SK-N-SH (cell line): ENCODE measurements at regions not wholly inside any gene's neighbourhood (a gene's known extent, or its start where the extent isn't known, plus 50 kb on each side); places are given as distances from the start of the nearest gene placed in this dataset.

Source experiments
- CTCF ChIA-PET: fragments of 300-600, 350-600 bp; formaldehyde crosslinking; extraction: SDS; loops from one replicate; lab custom pipeline; 2021; lab: Yijun Ruan, JAX
- POLR2A ChIA-PET: fragments of 350-600 bp; sonication (Branson Sonifier 250); formaldehyde crosslinking; extraction: SDS; loops from one replicate; lab custom pipeline; 2020; ENCODE audit warnings: antibody characterized with exemption, inconsistent platforms; lab: Yijun Ruan, JAX
- DNase-seq: peaks from one replicate; pipeline ENCODE4 v3.0.0; 2012
- H2AFZ ChIP-seq: fragments of 200-600 bp; sonication (generic); 2 replicates; pipeline ENCODE4 v1.8.1; 2016; ENCODE audit warnings: antibody characterized with exemption, mild to moderate bottlenecking, low read depth
- H3F3A ChIP-seq: fragments of 200-600 bp; sonication (generic); replicated peaks from 2 replicates; pipeline ENCODE3; 2016; ENCODE audit warnings: antibody characterized with exemption, mild to moderate bottlenecking; ENCODE audit not compliant: insufficient read depth
- H3K27ac ChIP-seq, 2 experiments: fragments of 200-500 bp in 1 of 2; fragments of 200-600 bp in 1 of 2; sonication (Bioruptor generic) in 1 of 2; sonication (generic), shearing (Covaris generic) in 1 of 2; 2 replicates each; pipeline versions ENCODE4 v1.5.1 to v1.6.1; 2014 to 2016; ENCODE audit warnings: low read depth in 2 of 2, inconsistent platforms in 1 of 2, low read length in 1 of 2, mild to moderate bottlenecking in 1 of 2, mixed read lengths in 1 of 2
- H3K27me3 ChIP-seq: fragments of 200-600 bp; sonication (generic), shearing (Covaris generic); 2 replicates; pipeline ENCODE4 v1.6.1; 2016; ENCODE audit warnings: mixed run types; ENCODE audit not compliant: insufficient read depth
- H3K36me3 ChIP-seq, 2 experiments: fragments of 200-500 bp in 1 of 2; fragments of 200-600 bp in 1 of 2; sonication (Bioruptor generic) in 1 of 2; sonication (generic) in 1 of 2; replicated peaks in 1 of 2; 2 replicates each; pipeline versions ENCODE3 to v1.5.1; 2014 to 2016; ENCODE audit warnings: low read length in 1 of 2, mild to moderate bottlenecking in 1 of 2; ENCODE audit not compliant: insufficient read depth in 2 of 2, control insufficient read depth in 1 of 2
- H3K4me1 ChIP-seq, 2 experiments: fragments of 200-500 bp in 1 of 2; fragments of 200-600 bp in 1 of 2; sonication (Bioruptor generic) in 1 of 2; sonication (generic), shearing (Covaris generic) in 1 of 2; 2 replicates each; pipeline versions ENCODE4 v1.5.1 to v1.6.1; 2014 to 2016; ENCODE audit warnings: low read depth in 1 of 2, low read length in 1 of 2, mixed run types in 1 of 2; ENCODE audit not compliant: insufficient read depth in 2 of 2, control insufficient read depth in 1 of 2
- H3K4me2 ChIP-seq: fragments of 200-600 bp; sonication (generic), shearing (Covaris generic); 2 replicates; pipeline ENCODE4 v1.6.1; 2017; ENCODE audit warnings: mixed run types
- H3K4me3 ChIP-seq, 2 experiments: fragments of 200-500 bp in 1 of 2; fragments of 200-600 bp in 1 of 2; sonication (Bioruptor generic) in 1 of 2; sonication (generic), shearing (Covaris generic) in 1 of 2; 2 replicates each; pipeline versions ENCODE4 v1.5.1 to v1.8.1; 2014 to 2016; ENCODE audit warnings: low read depth in 2 of 2, inconsistent platforms in 1 of 2, low read length in 1 of 2, mild to moderate bottlenecking in 1 of 2, mixed read lengths in 1 of 2, moderate library complexity in 1 of 2
- H3K79me2 ChIP-seq: fragments of 200-600 bp; sonication (generic); 2 replicates; pipeline ENCODE4 v1.8.1; 2017; ENCODE audit warnings: mild to moderate bottlenecking; ENCODE audit not compliant: insufficient read depth
- H3K9ac ChIP-seq: fragments of 200-600 bp; sonication (generic); 2 replicates; pipeline ENCODE4 v1.6.1; 2017; ENCODE audit warnings: mixed run types
- H3K9me2 ChIP-seq: fragments of 200-600 bp; sonication (generic); 2 replicates; pipeline ENCODE4 v1.6.1; 2017; ENCODE audit warnings: mixed run types
- H3K9me3 ChIP-seq: fragments of 200-600 bp; sonication (generic); 2 replicates; pipeline ENCODE4 v1.6.1; 2017; ENCODE audit warnings: mixed run types, mild to moderate bottlenecking, moderate library complexity
- H4K20me1 ChIP-seq: fragments of 200-600 bp; sonication (generic); 2 replicates; pipeline ENCODE4 v1.6.1; 2017; ENCODE audit warnings: mild to moderate bottlenecking, mixed run types; ENCODE audit not compliant: insufficient read depth
- ELF1 ChIP-seq: IDR thresholded peaks from 2 replicates; pipeline ENCODE4 v1.4.0; 2012
- FOXJ3 ChIP-seq: sonication (generic); formaldehyde crosslinking; IDR thresholded peaks from 2 replicates; pipeline ENCODE4 v1.5.1; 2020; ENCODE audit warnings: mild to moderate bottlenecking, missing genetic modification reagents
- GABPA ChIP-seq: IDR thresholded peaks from 2 replicates; pipeline ENCODE4 v1.4.0; 2012; ENCODE audit warnings: low read depth, mild to moderate bottlenecking
- JUND ChIP-seq: IDR thresholded peaks from 2 replicates; pipeline ENCODE4 v1.4.0; 2012
- MXI1 ChIP-seq: IDR thresholded peaks from 2 replicates; pipeline ENCODE4 v1.6.1; 2012; ENCODE audit warnings: mild to moderate bottlenecking, low read depth, low read length, improper control_type of control experiment
- NRF1 ChIP-seq: IDR thresholded peaks from 2 replicates; pipeline ENCODE4 v1.6.1; 2012; ENCODE audit warnings: low read depth, mild to moderate bottlenecking, low read length
- PBX3 ChIP-seq: IDR thresholded peaks from 2 replicates; pipeline ENCODE4; 2012
- POLR2AphosphoS5 ChIP-seq: IDR thresholded peaks from 2 replicates; pipeline ENCODE4 v1.6.1; 2012; ENCODE audit warnings: low read depth, low read length
- RAD21 ChIP-seq: IDR thresholded peaks from 2 replicates; pipeline ENCODE4 v1.6.1; 2012; ENCODE audit warnings: mild to moderate bottlenecking, low read length
- RCOR1 ChIP-seq: fragments of 150-350 bp; IDR thresholded peaks from 2 replicates; pipeline ENCODE4 v1.6.1; 2017; ENCODE audit warnings: antibody characterized with exemption, low read length
- RFX5 ChIP-seq: IDR thresholded peaks from 2 replicates; pipeline ENCODE4 v1.6.1; 2012; ENCODE audit warnings: mild to moderate bottlenecking, improper control_type of control experiment, low read length
- SMC3 ChIP-seq: IDR thresholded peaks from 2 replicates; pipeline ENCODE4 v1.6.1; 2012; ENCODE audit warnings: low read depth, low read length, improper control_type of control experiment
- USF1 ChIP-seq: IDR thresholded peaks from 2 replicates; pipeline ENCODE4 v1.4.0; 2012; ENCODE audit warnings: low read depth, borderline replicate concordance
- YY1 ChIP-seq: IDR thresholded peaks from 2 replicates; pipeline ENCODE4 v1.4.0; 2012; ENCODE audit warnings: low read depth, mild to moderate bottlenecking
- ZBTB33 ChIP-seq: IDR thresholded peaks from 2 replicates; pipeline ENCODE4 v1.4.0; 2012; ENCODE audit warnings: low read depth, borderline replicate concordance
- WGBS: methylation state at CpG from one replicate; pipeline ENCODE4 v1.1.6; 2017; ENCODE audit warnings: low lambda C conversion rate; 5-methylcytosine and 5-hydroxymethylcytosine counted together
- TF ChIP-seq, protein P1 (sequence below): IDR thresholded peaks from 2 replicates; pipeline ENCODE4 v1.6.1; 2012; ENCODE audit warnings: mild to moderate bottlenecking, low read depth, low read length, moderate library complexity

DNA sequence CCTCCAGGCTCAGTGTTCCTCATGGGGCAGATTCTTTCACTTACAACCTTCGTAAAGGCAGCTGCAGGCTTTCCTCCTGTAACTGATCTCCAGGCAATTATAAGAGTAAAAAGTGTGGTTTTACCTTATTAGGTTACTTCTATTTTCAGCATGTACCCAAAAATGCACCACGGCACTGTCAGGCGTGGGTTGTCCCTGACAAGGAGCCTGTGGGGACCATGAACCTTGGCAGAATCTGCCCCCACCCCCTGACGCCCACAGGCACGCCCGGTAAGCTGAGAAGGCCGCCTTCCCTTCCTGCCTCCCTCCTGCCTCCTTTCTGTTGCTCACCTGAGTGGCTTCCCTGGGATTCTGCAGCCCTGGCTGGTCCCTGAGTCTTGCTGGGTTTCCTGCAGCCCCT, 1383.3 kb downstream of the TBC1D22A start:
- H3K4me1 ChIP-seq: no peaks in the 10 kb centered on the region
- no peaks in the 10 kb centered on the region for H3F3A ChIP-seq
- H2AFZ ChIP-seq: no peak overlapping the region
- H3K79me2 ChIP-seq: no peaks in the 10 kb centered on the region
- no peaks in the 10 kb centered on the region for H3K9me2 ChIP-seq
- H3K9me3 ChIP-seq: no peaks in the 10 kb centered on the region
- no peaks in the 10 kb centered on the region for H3K36me3 ChIP-seq
- H4K20me1 ChIP-seq: no peaks in the 10 kb centered on the region
- H3K4me2 ChIP-seq: no peak overlapping the region
- POLR2A ChIA-PET: no interaction called here
- CTCF ChIA-PET: no interaction called here
- TF ChIP-seq NRF1: no peak
- no peak for TF ChIP-seq ZBTB33
- TF ChIP-seq RAD21: no peak
- no peak for TF ChIP-seq GABPA
- no peak for TF ChIP-seq USF1
- 0% methylated on average over 3 of the region's 7 CpGs for WGBS
- H3K9ac ChIP-seq: no peak overlapping the region
- H3K27ac ChIP-seq: no peak overlapping the region
- H3K27me3 ChIP-seq: no peaks in the 10 kb centered on the region; the same call in 1 of the 2 replicates
- H3K4me3 ChIP-seq: no peak overlapping the region
- DNase-seq: no peak

DNA sequence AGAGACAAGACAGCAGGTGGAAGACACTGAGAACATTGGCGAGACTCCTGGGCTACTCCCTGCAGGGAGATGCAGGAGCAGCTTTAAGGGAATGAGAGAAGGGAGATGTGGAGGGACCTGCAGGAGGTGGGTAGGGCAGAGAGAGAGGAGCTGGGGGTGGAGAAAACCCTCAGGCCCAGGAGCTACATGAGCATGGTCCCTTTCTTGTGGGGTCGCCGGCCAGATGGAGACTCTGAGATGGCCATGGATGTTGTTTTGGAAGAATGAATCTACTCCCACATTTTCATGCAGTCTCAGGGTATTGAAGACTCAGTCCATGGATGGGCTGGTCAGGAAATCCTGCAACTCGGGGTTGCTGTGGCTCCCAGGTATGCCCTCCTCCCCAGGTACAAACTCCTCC, 1381.9 kb downstream of the TBC1D22A start:
- WGBS: 18% methylated on average over 4 of the region's 4 CpGs
- no peak overlapping the region for H3K9ac ChIP-seq
- TF ChIP-seq ELF1: no peak
- TF ChIP-seq, protein P1, sequence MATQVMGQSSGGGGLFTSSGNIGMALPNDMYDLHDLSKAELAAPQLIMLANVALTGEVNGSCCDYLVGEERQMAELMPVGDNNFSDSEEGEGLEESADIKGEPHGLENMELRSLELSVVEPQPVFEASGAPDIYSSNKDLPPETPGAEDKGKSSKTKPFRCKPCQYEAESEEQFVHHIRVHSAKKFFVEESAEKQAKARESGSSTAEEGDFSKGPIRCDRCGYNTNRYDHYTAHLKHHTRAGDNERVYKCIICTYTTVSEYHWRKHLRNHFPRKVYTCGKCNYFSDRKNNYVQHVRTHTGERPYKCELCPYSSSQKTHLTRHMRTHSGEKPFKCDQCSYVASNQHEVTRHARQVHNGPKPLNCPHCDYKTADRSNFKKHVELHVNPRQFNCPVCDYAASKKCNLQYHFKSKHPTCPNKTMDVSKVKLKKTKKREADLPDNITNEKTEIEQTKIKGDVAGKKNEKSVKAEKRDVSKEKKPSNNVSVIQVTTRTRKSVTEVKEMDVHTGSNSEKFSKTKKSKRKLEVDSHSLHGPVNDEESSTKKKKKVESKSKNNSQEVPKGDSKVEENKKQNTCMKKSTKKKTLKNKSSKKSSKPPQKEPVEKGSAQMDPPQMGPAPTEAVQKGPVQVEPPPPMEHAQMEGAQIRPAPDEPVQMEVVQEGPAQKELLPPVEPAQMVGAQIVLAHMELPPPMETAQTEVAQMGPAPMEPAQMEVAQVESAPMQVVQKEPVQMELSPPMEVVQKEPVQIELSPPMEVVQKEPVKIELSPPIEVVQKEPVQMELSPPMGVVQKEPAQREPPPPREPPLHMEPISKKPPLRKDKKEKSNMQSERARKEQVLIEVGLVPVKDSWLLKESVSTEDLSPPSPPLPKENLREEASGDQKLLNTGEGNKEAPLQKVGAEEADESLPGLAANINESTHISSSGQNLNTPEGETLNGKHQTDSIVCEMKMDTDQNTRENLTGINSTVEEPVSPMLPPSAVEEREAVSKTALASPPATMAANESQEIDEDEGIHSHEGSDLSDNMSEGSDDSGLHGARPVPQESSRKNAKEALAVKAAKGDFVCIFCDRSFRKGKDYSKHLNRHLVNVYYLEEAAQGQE: no peak
- no peak for TF ChIP-seq RFX5
- TF ChIP-seq NRF1: no peak
- TF ChIP-seq MXI1: no peak
- no peak for TF ChIP-seq RCOR1
- TF ChIP-seq SMC3: no peak
- no peak for TF ChIP-seq POLR2AphosphoS5
- no peak for TF ChIP-seq GABPA
- no peak for TF ChIP-seq YY1
- no peak for TF ChIP-seq FOXJ3
- no peak for TF ChIP-seq JUND
- TF ChIP-seq PBX3: no peak
- TF ChIP-seq, all 33 proteins: peak for 0
- Histone ChIP-seq H3K36me3 (no peaks in the 10 kb centered on the region), H3K4me3 (no peak overlapping the region), H3K27ac (no peak overlapping the region), H3K4me1 (no peaks in the 10 kb centered on the region), H2AFZ (no peak overlapping the region), H3F3A (no peaks in the 10 kb centered on the region), H3K4me2 (no peak overlapping the region), H4K20me1 (no peaks in the 10 kb centered on the region), H3K9me3 (no peaks in the 10 kb centered on the region), H3K27me3 (no peaks in the 10 kb centered on the region; the same call in 1 of the 2 replicates), H3K9me2 (no peaks in the 10 kb centered on the region), H3K79me2 (no peaks in the 10 kb centered on the region)
- ChIA-PET POLR2A (no interaction called here), CTCF (no interaction called here)
- no peak for DNase-seq
